ENCODE measurements at regions not wholly inside any gene's neighbourhood (a gene's known extent, or its start where the extent isn't known, plus 50 kb on each side); places are given as distances from the start of the nearest gene placed in this dataset.

DNA sequence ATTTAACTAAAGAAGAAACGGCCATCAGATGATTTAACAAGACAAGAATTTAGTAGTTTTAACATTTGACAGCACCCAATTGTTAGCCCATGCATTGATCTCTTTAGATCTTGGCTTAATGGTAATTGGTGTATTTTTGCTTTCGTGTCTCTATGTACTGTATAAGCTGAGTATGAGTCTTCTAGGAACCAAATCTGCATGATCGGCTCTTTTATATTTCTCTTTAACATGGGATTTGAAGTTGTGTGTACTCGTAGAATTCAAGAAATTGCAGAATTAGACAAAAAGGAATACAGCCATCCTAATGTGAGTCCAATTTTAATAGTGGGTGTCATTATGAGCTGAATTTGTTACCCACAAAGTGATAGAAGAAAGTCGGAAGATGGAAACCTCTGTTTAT, 438.9 kb upstream of the WWC1 start:
- Histone ChIP-seq H3K9ac (ENCODE audit: control insufficient read depth, extremely low read depth, insufficient read depth, low read length) (no peak overlapping the region), H4K20me1 (ENCODE audit: control insufficient read depth, extremely low read depth, insufficient read depth, low read length) (no peaks in the 10 kb centered on the region), H2AFZ (ENCODE audit: control insufficient read depth, low read length) (no peak overlapping the region), H3K9me3 (ENCODE audit: control insufficient read depth, low read depth, low read length) (no peaks in the 10 kb centered on the region), H3K36me3 (ENCODE audit: control insufficient read depth in 2 of 2, extremely low read depth in 1 of 2, insufficient read depth in 2 of 2, low read length in 2 of 2) (peaks cover 12% of the 10 kb centered on the region in 2 experiments), H3K79me2 (ENCODE audit: control insufficient read depth, insufficient read depth, low read length) (peaks cover 74% of the 10 kb centered on the region), H3K27me3 (ENCODE audit: control insufficient read depth, extremely low read depth, insufficient read depth, low read length) (no peaks in the 10 kb centered on the region), H3K9me1 (ENCODE audit: control insufficient read depth, extremely low read depth, insufficient read depth, low read length) (no peaks in the 10 kb centered on the region), H3K4me1 (ENCODE audit: control insufficient read depth, extremely low read depth, insufficient read depth, low read length) (peaks cover 10% of the 10 kb centered on the region), H3K4me3 (ENCODE audit: control insufficient read depth in 2 of 3, extremely low read depth in 1 of 3, insufficient read depth in 2 of 3, low read depth in 1 of 3, low read length in 3 of 3) (no peak overlapping the region), H3K4me2 (ENCODE audit: control insufficient read depth, extremely low read depth, insufficient read depth, low read depth, low read length) (no peak overlapping the region), H3K27ac (ENCODE audit: control insufficient read depth, insufficient read depth, low read length) (no peak overlapping the region)
- dilution Hi-C loops (cut with MboI; ENCODE audit: extremely low pct_ligation_motif_present, low sequenced_read_pairs) = no loop called here
- FAIRE-seq = no peak
- TF ChIP-seq EZH2 (IDR thresholded peaks at IDR 0.05; ENCODE audit: low read length) = no peak
- TF ChIP-seq, protein P1, sequence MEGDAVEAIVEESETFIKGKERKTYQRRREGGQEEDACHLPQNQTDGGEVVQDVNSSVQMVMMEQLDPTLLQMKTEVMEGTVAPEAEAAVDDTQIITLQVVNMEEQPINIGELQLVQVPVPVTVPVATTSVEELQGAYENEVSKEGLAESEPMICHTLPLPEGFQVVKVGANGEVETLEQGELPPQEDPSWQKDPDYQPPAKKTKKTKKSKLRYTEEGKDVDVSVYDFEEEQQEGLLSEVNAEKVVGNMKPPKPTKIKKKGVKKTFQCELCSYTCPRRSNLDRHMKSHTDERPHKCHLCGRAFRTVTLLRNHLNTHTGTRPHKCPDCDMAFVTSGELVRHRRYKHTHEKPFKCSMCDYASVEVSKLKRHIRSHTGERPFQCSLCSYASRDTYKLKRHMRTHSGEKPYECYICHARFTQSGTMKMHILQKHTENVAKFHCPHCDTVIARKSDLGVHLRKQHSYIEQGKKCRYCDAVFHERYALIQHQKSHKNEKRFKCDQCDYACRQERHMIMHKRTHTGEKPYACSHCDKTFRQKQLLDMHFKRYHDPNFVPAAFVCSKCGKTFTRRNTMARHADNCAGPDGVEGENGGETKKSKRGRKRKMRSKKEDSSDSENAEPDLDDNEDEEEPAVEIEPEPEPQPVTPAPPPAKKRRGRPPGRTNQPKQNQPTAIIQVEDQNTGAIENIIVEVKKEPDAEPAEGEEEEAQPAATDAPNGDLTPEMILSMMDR (optimal IDR thresholded peaks at IDR 0.05 in 1 of 3, IDR thresholded peaks at IDR 0.05 in 1 of 3, conservative IDR thresholded peaks at IDR 0.05 in 1 of 3; ENCODE audit: extremely low read depth in 1 of 3, insufficient read depth in 2 of 3, low read length in 3 of 3) = no peak
- no peak for DNase-seq (ENCODE audit: low read depth, low spot score)

DNA sequence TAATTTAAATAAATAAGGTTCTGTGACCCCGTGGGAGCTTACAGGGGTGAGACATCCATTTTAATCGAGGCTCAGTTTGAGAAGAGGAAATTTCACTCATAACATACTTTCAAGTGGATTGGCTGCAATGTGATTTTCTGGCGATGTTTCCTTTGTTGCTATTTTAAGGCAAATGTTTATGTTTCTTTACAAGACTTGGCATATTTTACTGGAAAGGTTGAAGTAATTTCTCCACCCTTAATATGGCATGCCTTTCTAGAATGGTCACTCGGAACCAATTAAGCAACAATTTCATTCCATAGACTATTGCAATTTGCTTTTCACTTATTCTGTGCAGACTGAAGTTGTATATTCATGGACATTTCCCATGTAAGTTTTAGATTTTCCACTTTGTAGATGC, 438.0 kb upstream of the WWC1 start:
- Histone ChIP-seq H4K20me1 (ENCODE audit: control insufficient read depth, extremely low read depth, insufficient read depth, low read length) (no peaks in the 10 kb centered on the region), H3K9me3 (ENCODE audit: control insufficient read depth, low read depth, low read length) (no peaks in the 10 kb centered on the region), H3K79me2 (ENCODE audit: control insufficient read depth, insufficient read depth, low read length) (peaks cover 71% of the 10 kb centered on the region), H3K4me2 (ENCODE audit: control insufficient read depth, extremely low read depth, insufficient read depth, low read depth, low read length) (no peak overlapping the region), H3K9ac (ENCODE audit: control insufficient read depth, extremely low read depth, insufficient read depth, low read length) (no peak overlapping the region), H3K27me3 (ENCODE audit: control insufficient read depth, extremely low read depth, insufficient read depth, low read length) (no peaks in the 10 kb centered on the region), H3K4me1 (ENCODE audit: control insufficient read depth, extremely low read depth, insufficient read depth, low read length) (peaks cover 18% of the 10 kb centered on the region), H2AFZ (ENCODE audit: control insufficient read depth, low read length) (no peak overlapping the region), H3K36me3 (ENCODE audit: control insufficient read depth in 2 of 2, extremely low read depth in 1 of 2, insufficient read depth in 2 of 2, low read length in 2 of 2) (peaks cover 7 to 12% of the 10 kb centered on the region in 2 experiments), H3K9me1 (ENCODE audit: control insufficient read depth, extremely low read depth, insufficient read depth, low read length) (no peaks in the 10 kb centered on the region), H3K27ac (ENCODE audit: control insufficient read depth, insufficient read depth, low read length) (no peak overlapping the region), H3K4me3 (ENCODE audit: control insufficient read depth in 2 of 3, extremely low read depth in 1 of 3, insufficient read depth in 2 of 3, low read depth in 1 of 3, low read length in 3 of 3) (no peak overlapping the region)
- no peak for FAIRE-seq
- DNase-seq (ENCODE audit: low read depth, low spot score) = no peak
- dilution Hi-C loops (cut with MboI; ENCODE audit: extremely low pct_ligation_motif_present, low sequenced_read_pairs) = no loop called here
- TF ChIP-seq EZH2 (IDR thresholded peaks at IDR 0.05; ENCODE audit: low read length) = no peak

DNA sequence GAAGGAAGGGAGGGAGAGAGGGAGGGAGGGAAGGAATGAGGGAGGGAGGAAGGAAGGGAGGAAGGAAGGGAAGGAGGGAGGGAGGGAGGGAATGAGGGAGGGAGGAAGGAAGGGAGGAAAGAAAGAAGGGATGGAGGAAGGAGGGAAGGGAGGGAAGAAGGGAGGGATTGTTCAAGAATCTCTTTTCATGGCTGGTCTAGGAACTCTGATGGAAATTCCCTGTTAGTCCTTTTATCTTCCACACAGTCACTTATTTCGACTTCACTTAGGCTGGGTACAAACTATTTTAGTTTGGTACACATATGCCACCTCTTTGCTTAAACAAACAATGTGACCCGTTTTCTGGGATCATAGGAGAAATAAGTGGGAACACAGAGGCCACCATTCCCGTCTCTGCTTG, 435.6 kb upstream of the WWC1 start:
- dilution Hi-C loops (cut with MboI; ENCODE audit: extremely low pct_ligation_motif_present, low sequenced_read_pairs) = no loop called here
- FAIRE-seq = no peak

More for the DNA sequence above, 435.6 kb upstream of the WWC1 start:
- H3K4me1 ChIP-seq (ENCODE audit: control insufficient read depth, extremely low read depth, insufficient read depth, low read length) = peaks cover 18% of the 10 kb centered on the region
- no peaks in the 10 kb centered on the region for H3K9me1 ChIP-seq (ENCODE audit: control insufficient read depth, extremely low read depth, insufficient read depth, low read length)
- peaks cover 49% of the 10 kb centered on the region for H3K79me2 ChIP-seq (ENCODE audit: control insufficient read depth, insufficient read depth, low read length)
- H3K27ac ChIP-seq (ENCODE audit: control insufficient read depth, insufficient read depth, low read length) = no peak overlapping the region
- H3K27me3 ChIP-seq (ENCODE audit: control insufficient read depth, extremely low read depth, insufficient read depth, low read length) = no peaks in the 10 kb centered on the region
- no peak overlapping the region for H3K9ac ChIP-seq (ENCODE audit: control insufficient read depth, extremely low read depth, insufficient read depth, low read length)
- H3K4me2 ChIP-seq (ENCODE audit: control insufficient read depth, extremely low read depth, insufficient read depth, low read depth, low read length) = no peak overlapping the region
- DNase-seq (ENCODE audit: low read depth, low spot score) = no peak
- TF ChIP-seq, protein P1 (optimal IDR thresholded peaks at IDR 0.05 in 1 of 3, IDR thresholded peaks at IDR 0.05 in 1 of 3, conservative IDR thresholded peaks at IDR 0.05 in 1 of 3; ENCODE audit: extremely low read depth in 1 of 3, insufficient read depth in 2 of 3, low read length in 3 of 3) = no peak
- no peak for TF ChIP-seq EZH2 (IDR thresholded peaks at IDR 0.05; ENCODE audit: low read length)
- H2AFZ ChIP-seq (ENCODE audit: control insufficient read depth, low read length) = no peak overlapping the region
- no peak overlapping the region for H3K4me3 ChIP-seq (ENCODE audit: control insufficient read depth in 2 of 3, extremely low read depth in 1 of 3, insufficient read depth in 2 of 3, low read depth in 1 of 3, low read length in 3 of 3)
- peaks cover 0 to 6% of the 10 kb centered on the region in 2 experiments for H3K36me3 ChIP-seq (ENCODE audit: control insufficient read depth in 2 of 2, extremely low read depth in 1 of 2, insufficient read depth in 2 of 2, low read length in 2 of 2)
- H4K20me1 ChIP-seq (ENCODE audit: control insufficient read depth, extremely low read depth, insufficient read depth, low read length) = no peaks in the 10 kb centered on the region
- H3K9me3 ChIP-seq (ENCODE audit: control insufficient read depth, low read depth, low read length) = no peaks in the 10 kb centered on the region

Data from keratinocyte (primary cell).